GM12892 (cell line): ENCODE measurements at regions not wholly inside any gene's neighbourhood (a gene's known extent, or its start where the extent isn't known, plus 50 kb on each side); places are given as distances from the start of the nearest gene placed in this dataset.

Experiments
- DNase-seq: peaks from one replicate; pipeline ENCODE4 v3.0.0; 2011; ENCODE audit not compliant: insufficient read length
- FAIRE-seq: peaks from 2 replicates; lab custom pipeline; 2011; peaks lifted over from hg19 to GRCh38; lab: Jason Lieb, UNC
- POLR2A ChIP-seq: IDR thresholded peaks from 2 replicates; pipeline ENCODE4 v1.6.1; 2011; ENCODE audit warnings: low read depth, low read length, control low read depth
- POLR2AphosphoS5 ChIP-seq: IDR thresholded peaks from 2 replicates; pipeline ENCODE4 v1.6.1; 2011; ENCODE audit warnings: low read depth, low read length, control low read depth
- TAF1 ChIP-seq: IDR thresholded peaks from 2 replicates; pipeline ENCODE4 v1.6.1; 2011; ENCODE audit warnings: low read depth, mild to moderate bottlenecking, control low read depth, low read length, borderline replicate concordance

GRCh38 chr17:73969956-73970355 lies 233.5 kb upstream of the RPL38 start:
- TF ChIP-seq POLR2AphosphoS5 (no peak), TAF1 (no peak), POLR2A (no peak)
- no peak for DNase-seq
- no peak for FAIRE-seq

- FAIRE-seq (no peak), DNase-seq (no peak)
- TF ChIP-seq POLR2AphosphoS5: no peak
- TF ChIP-seq POLR2A: no peak
- TF ChIP-seq TAF1: no peak
These were observed 232.4 kb upstream of the RPL38 start for GRCh38 chr17:73971127-73971526.

GRCh38 chr17:73972056-73972455 lies 231.4 kb upstream of the RPL38 start:
- TF ChIP-seq TAF1 (no peak), POLR2AphosphoS5 (no peak), POLR2A (no peak)
- no peak for FAIRE-seq

GRCh38 chr17:73972901-73973300 lies 230.6 kb upstream of the RPL38 start:
- TF ChIP-seq POLR2AphosphoS5 (no peak), TAF1 (no peak), POLR2A (no peak)
- no peak for DNase-seq
- no peak for FAIRE-seq

More at GRCh38 chr17:73972056-73972455, 231.4 kb upstream of the RPL38 start:
- DNase-seq: no peak

- TF ChIP-seq POLR2A (no peak), POLR2AphosphoS5 (no peak), TAF1 (no peak)
- DNase-seq (no peak), FAIRE-seq (no peak)
These were observed 229.7 kb upstream of the RPL38 start for GRCh38 chr17:73973586-73974409.

- no peak for DNase-seq
- no peak for TF ChIP-seq POLR2A
- no peak for TF ChIP-seq POLR2AphosphoS5
- TF ChIP-seq TAF1: no peak
- no peak for FAIRE-seq
These were observed 228.9 kb upstream of the RPL38 start for GRCh38 chr17:73974536-73974935.

GRCh38 chr17:73976147-73976546 lies 227.3 kb upstream of the RPL38 start:
- no peak for DNase-seq
- no peak for TF ChIP-seq POLR2A
- no peak for TF ChIP-seq TAF1
- TF ChIP-seq POLR2AphosphoS5: no peak
- FAIRE-seq: no peak

- TF ChIP-seq POLR2AphosphoS5 (no peak), TAF1 (no peak), POLR2A (no peak)
- DNase-seq (no peak), FAIRE-seq (no peak)
These were observed 226.6 kb upstream of the RPL38 start for GRCh38 chr17:73976676-73977521.

- DNase-seq (no peak), FAIRE-seq (no peak)
- no peak for TF ChIP-seq POLR2A
- no peak for TF ChIP-seq TAF1
- TF ChIP-seq POLR2AphosphoS5: no peak
These were observed 223.0 kb upstream of the RPL38 start for GRCh38 chr17:73980517-73980916.

GRCh38 chr17:73982871-73983270 lies 220.6 kb upstream of the RPL38 start:
- DNase-seq (no peak), FAIRE-seq (no peak)
- no peak for TF ChIP-seq TAF1
- TF ChIP-seq POLR2AphosphoS5: no peak
- TF ChIP-seq POLR2A: no peak

GRCh38 chr17:73983621-73984400 lies 219.7 kb upstream of the RPL38 start:
- TF ChIP-seq POLR2AphosphoS5 (no peak), TAF1 (no peak), POLR2A (no peak)
- FAIRE-seq: no peak
- no peak for DNase-seq

GRCh38 chr17:73984941-73985340 lies 218.5 kb upstream of the RPL38 start:
- no peak for TF ChIP-seq POLR2AphosphoS5
- TF ChIP-seq TAF1: no peak
- no peak for TF ChIP-seq POLR2A
- FAIRE-seq (no peak), DNase-seq (no peak)
